Prostate gland (tissue), 2 donors: ENCODE measurements at regions not wholly inside any gene's neighbourhood (a gene's known extent, or its start where the extent isn't known, plus 50 kb on each side); places are given as distances from the start of the nearest gene placed in this dataset.

ENCODE experiments used
- POLR2A ChIP-seq: fragments of 450-650 bp; IDR thresholded peaks from one replicate; pipeline ENCODE4 v1.6.1; 2016; ENCODE audit warnings: antibody characterized with exemption, mild to moderate bottlenecking
- POLR2AphosphoS5 ChIP-seq: sonication (generic); formaldehyde crosslinking; IDR thresholded peaks from one replicate; pipeline ENCODE4 v1.6.1; 2017; ENCODE audit warnings: antibody characterized with exemption
- TF ChIP-seq, protein P1 (sequence below), 4 experiments: fragments of 200-600 bp in 2 of 4; fragments of 450-650 bp in 2 of 4; sonication (generic) in 2 of 4; IDR thresholded peaks; 1 replicate in 3 of 4; 2 replicates in 1 of 4; pipeline ENCODE4 v1.5.1; 2016 to 2019; ENCODE audit warnings: antibody characterized with exemption in 4 of 4, mild to moderate bottlenecking in 2 of 4, moderate library complexity in 2 of 4

DNA sequence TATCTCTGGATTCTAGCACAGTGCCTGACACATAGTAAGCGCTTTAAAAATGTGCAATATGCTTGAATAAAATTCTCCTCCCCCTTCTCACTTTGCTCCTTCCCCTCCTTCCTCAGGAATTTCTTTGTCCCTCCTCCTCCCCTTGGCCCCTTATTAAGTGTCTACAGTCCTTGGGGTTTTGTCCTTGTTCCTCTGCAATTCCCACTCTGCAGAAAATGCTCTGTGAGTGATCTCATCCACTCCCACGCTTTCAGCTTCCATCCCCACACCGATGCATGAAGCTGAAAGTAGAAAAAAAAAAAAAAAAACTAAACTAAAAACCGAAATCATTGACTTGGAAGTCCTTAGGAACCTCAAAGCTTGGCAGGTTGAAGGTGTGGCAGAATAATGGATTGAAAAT lies 273.6 kb downstream of the RRAGC start:
- TF ChIP-seq, protein P1, sequence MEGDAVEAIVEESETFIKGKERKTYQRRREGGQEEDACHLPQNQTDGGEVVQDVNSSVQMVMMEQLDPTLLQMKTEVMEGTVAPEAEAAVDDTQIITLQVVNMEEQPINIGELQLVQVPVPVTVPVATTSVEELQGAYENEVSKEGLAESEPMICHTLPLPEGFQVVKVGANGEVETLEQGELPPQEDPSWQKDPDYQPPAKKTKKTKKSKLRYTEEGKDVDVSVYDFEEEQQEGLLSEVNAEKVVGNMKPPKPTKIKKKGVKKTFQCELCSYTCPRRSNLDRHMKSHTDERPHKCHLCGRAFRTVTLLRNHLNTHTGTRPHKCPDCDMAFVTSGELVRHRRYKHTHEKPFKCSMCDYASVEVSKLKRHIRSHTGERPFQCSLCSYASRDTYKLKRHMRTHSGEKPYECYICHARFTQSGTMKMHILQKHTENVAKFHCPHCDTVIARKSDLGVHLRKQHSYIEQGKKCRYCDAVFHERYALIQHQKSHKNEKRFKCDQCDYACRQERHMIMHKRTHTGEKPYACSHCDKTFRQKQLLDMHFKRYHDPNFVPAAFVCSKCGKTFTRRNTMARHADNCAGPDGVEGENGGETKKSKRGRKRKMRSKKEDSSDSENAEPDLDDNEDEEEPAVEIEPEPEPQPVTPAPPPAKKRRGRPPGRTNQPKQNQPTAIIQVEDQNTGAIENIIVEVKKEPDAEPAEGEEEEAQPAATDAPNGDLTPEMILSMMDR (IDR thresholded peaks at IDR 0.05), result no peak
- TF ChIP-seq POLR2A, result no peak
- no peak for TF ChIP-seq POLR2AphosphoS5
